ENCODE measurements at regions not wholly inside any gene's neighbourhood (a gene's known extent, or its start where the extent isn't known, plus 50 kb on each side); places are given as distances from the start of the nearest gene placed in this dataset.

GRCh38 chr12:115774148-115774895, 503.2 kb downstream of the MED13L start:
- BruUV-seq (replicated peaks) = no TSS peak
- H2AFZ ChIP-seq (ENCODE audit: low read depth, low read length) = no peak overlapping the region
- POLR2A ChIA-PET = interaction anchor here (0.5 kb wide), 2 partner anchors 29 to 240 kb away, joined by 3 read pairs; no protein-coding TSS in a partner anchor
- no peaks in the 10 kb centered on the region for H3K4me1 ChIP-seq (replicated peaks in 1 of 2; ENCODE audit: control insufficient read depth in 2 of 2, insufficient read depth in 2 of 2, low read length in 2 of 2)
- CTCF ChIA-PET (ENCODE audit: low intra/inter-chr PET ratio) = no interaction called here
- WGBS (ENCODE audit: insufficient coverage, low coverage, missing lambda C conversion rate) = 2% methylated on average over 9 of the region's 9 CpGs
- H3K9me3 ChIP-seq (replicated peaks; ENCODE audit: control insufficient read depth, insufficient read depth, low read depth, low read length) = no peaks in the 10 kb centered on the region
- TF ChIP-seq ZNF699 (CRISPR knock-in tag; IDR thresholded peaks at IDR 0.05; ENCODE audit: insufficient replicate concordance) (no peak), PHF8 (IDR thresholded peaks at IDR 0.05; ENCODE audit: borderline replicate concordance, low read length) (no peak), TRIM28 (IDR thresholded peaks at IDR 0.05) (no peak), ZNF589 (CRISPR knock-in tag; IDR thresholded peaks at IDR 0.05; ENCODE audit: low read depth) (no peak), ZNF75A (CRISPR knock-in tag; IDR thresholded peaks at IDR 0.05) (no peak), SMAD2 (IDR thresholded peaks at IDR 0.05; ENCODE audit: low read depth, low read length) (no peak), ZNF79 (CRISPR knock-in tag; IDR thresholded peaks at IDR 0.05; ENCODE audit: low read depth) (no peak), RAD51 (IDR thresholded peaks at IDR 0.05; ENCODE audit: borderline replicate concordance, low read depth) (no peak), LEF1 (IDR thresholded peaks at IDR 0.05) (no peak), NCOA4 (IDR thresholded peaks at IDR 0.05; ENCODE audit: partially characterized antibody) (no peak), CREB3 (tag; conservative IDR thresholded peaks at IDR 0.05; ENCODE audit: low read depth) (no peak), IRF2 (CRISPR knock-in tag; IDR thresholded peaks at IDR 0.05) (no peak), ZNF778 (CRISPR knock-in tag; IDR thresholded peaks at IDR 0.05) (no peak), CXXC5 (CRISPR knock-in tag; IDR thresholded peaks at IDR 0.05) (no peak), HMG20A (CRISPR knock-in tag; conservative IDR thresholded peaks at IDR 0.05) (no peak)
- no peak for ATAC-seq
- H4K20me1 ChIP-seq (replicated peaks; ENCODE audit: control insufficient read depth, insufficient read depth, low read length) = no peaks in the 10 kb centered on the region
- H3K79me2 ChIP-seq (ENCODE audit: control insufficient read depth, insufficient read depth, low read length) = no peaks in the 10 kb centered on the region
- H3K9ac ChIP-seq (ENCODE audit: insufficient read depth in 1 of 2, low read depth in 2 of 2, low read length in 2 of 2) = no peak overlapping the region
- H3K4me2 ChIP-seq (ENCODE audit: insufficient read depth, low read length) = no peak overlapping the region
- in situ Hi-C loops (cut with MboI) = loop anchor here (25.0 kb wide), 1 partner anchor 1787 kb away; no protein-coding TSS in a partner anchor
- no peak overlapping the region for H3K27ac ChIP-seq (ENCODE audit: extremely low read depth, low read depth, low read length)
- no peak overlapping the region for H3K4me3 ChIP-seq
- no peak for DNase-seq (ENCODE audit: extremely low read depth in 1 of 4, low spot score in 3 of 4)
- no peak for FAIRE-seq
- no peaks in the 10 kb centered on the region for H3K27me3 ChIP-seq (ENCODE audit: control insufficient read depth in 2 of 2, insufficient read depth in 2 of 2, low read length in 2 of 2)
- H3K36me3 ChIP-seq (ENCODE audit: control insufficient read depth, insufficient read depth, low read length) = no peaks in the 10 kb centered on the region
- intact Hi-C loops (cut with micrococcal nuclease) = no loop called here
- H3K9me1 ChIP-seq (ENCODE audit: control insufficient read depth, insufficient read depth, low read length) = no peaks in the 10 kb centered on the region

Measured in K562 (cell line).